Adrenal gland (tissue), 9 donors: ENCODE measurements at regions not wholly inside any gene's neighbourhood (a gene's known extent, or its start where the extent isn't known, plus 50 kb on each side); places are given as distances from the start of the nearest gene placed in this dataset.

ENCODE experiments used
- DNase-seq, 7 donors: peaks; one replicate each; pipeline ENCODE4 v3.0.0-alpha.2; 2019 to 2020
- H3K27ac ChIP-seq, 5 donors: fragments of 200-600 bp; sonication (generic) in 4 of 5; 1 replicate in 3 of 5; 2 replicates in 2 of 5; pipeline versions ENCODE4 v1.5.1 to v1.8.0; 2016 to 2020; ENCODE audit warnings: mild to moderate bottlenecking in 1 of 5
- H3K27me3 ChIP-seq: fragments of 200-600 bp; 2 replicates; pipeline ENCODE4 v1.8.0; 2021
- H3K36me3 ChIP-seq, 2 donors: fragments of 200-600 bp; replicated peaks in 1 of 2; 1 replicate in 1 of 2; 2 replicates in 1 of 2; pipeline versions ENCODE4 v1.5.1 to v1.8.0; 2018 to 2022
- H3K4me1 ChIP-seq, 2 donors: fragments of 200-600 bp; replicated peaks in 1 of 2; 1 replicate in 1 of 2; 2 replicates in 1 of 2; pipeline versions ENCODE4 v1.5.1 to v1.8.0; 2018 to 2021
- H3K4me3 ChIP-seq, 4 donors: fragments of 200-600 bp; sonication (generic) in 3 of 4; one replicate each; pipeline ENCODE4 v1.5.1; 2016 to 2018
- H3K9me3 ChIP-seq, 3 donors: fragments of 200-600 bp; sonication (generic) in 1 of 3; replicated peaks in 1 of 3; 1 replicate in 2 of 3; 2 replicates in 1 of 3; pipeline versions ENCODE4 v1.5.1 to v1.8.0; 2016 to 2021
- CTCF ChIP-seq, 6 experiments: fragments of 450-650 bp in 4 of 6; fragments of 200-600 bp in 2 of 6; sonication (generic) in 1 of 6; IDR thresholded peaks; 1 replicate in 5 of 6; 2 replicates in 1 of 6; pipeline versions ENCODE4 v1.5.1 to v1.8.0; 2016 to 2021; ENCODE audit warnings: antibody characterized with exemption in 6 of 6, mild to moderate bottlenecking in 2 of 6, moderate library complexity in 1 of 6
- POLR2A ChIP-seq, 2 donors: fragments of 450-650 bp; IDR thresholded peaks; one replicate each; pipeline ENCODE4 v1.6.1; 2017; ENCODE audit warnings: antibody characterized with exemption in 2 of 2, mild to moderate bottlenecking in 2 of 2, moderate library complexity in 1 of 2
- WGBS, 4 donors: extraction: QIAGEN DNeasy Blood & Tissue Kit in 2 of 4; methylation state at CpG; one replicate each; pipeline versions ENCODE4 v1.1.5 to v1.1.7; 2013 to 2017; 5-methylcytosine and 5-hydroxymethylcytosine counted together
- intact Hi-C, 2 donors: fragments of 100-400 bp; cut with DNase I; formaldehyde crosslinking; loops; one replicate each; pipeline versions ENCODE4 v1.14.1 to v1.15.0; 2022 to 2023
- donor health status: healthy with polysubstance abuse.
- donor health status: Bipolar disorder and iron deficiency.
- donor health status: DM: yes; HTN: yes; CAD: no.
- donor health status: DM: no; HTN: no; CAD: no.
- donor health status: DM: no; HTN: no; CAD: no.

- Histone ChIP-seq H3K27ac (no peak overlapping the region), H3K27me3 (no peaks in the 10 kb centered on the region), H3K36me3 (no peaks in the 10 kb centered on the region), H3K4me3 (no peak overlapping the region), H3K4me1 (no peaks in the 10 kb centered on the region), H3K9me3 (no peaks in the 10 kb centered on the region)
- TF ChIP-seq POLR2A (IDR thresholded peaks at IDR 0.05) (no peak), CTCF (IDR thresholded peaks at IDR 0.05) (no peak)
- intact Hi-C loops, result no loop called here
- DNase-seq, result no peak
- WGBS, 4 donors, result 75 to 91% (median 83%) methylated on average over 4 of the region's 4 CpGs
Measured at GRCh38 chr3:44125882-44126281, 115.8 kb upstream of the TOPAZ1 start.

GRCh38 chr3:44128057-44128775 lies 113.5 kb upstream of the TOPAZ1 start:
- Histone ChIP-seq H3K4me1 (no peaks in the 10 kb centered on the region), H3K27me3 (no peaks in the 10 kb centered on the region), H3K9me3 (no peaks in the 10 kb centered on the region), H3K27ac (no peak overlapping the region), H3K36me3 (no peaks in the 10 kb centered on the region), H3K4me3 (no peak overlapping the region)
- intact Hi-C loops, result no loop called here
- TF ChIP-seq CTCF (IDR thresholded peaks at IDR 0.05) (no peak), POLR2A (IDR thresholded peaks at IDR 0.05) (no peak)
- 73 to 78% (median 76%) methylated on average over 4 to 7 of the region's 7 CpGs for WGBS, 4 donors
- DNase-seq, result no peak

- intact Hi-C loops, result no loop called here
- Histone ChIP-seq H3K9me3 (no peaks in the 10 kb centered on the region), H3K27ac (no peak overlapping the region), H3K4me1 (no peaks in the 10 kb centered on the region), H3K4me3 (no peak overlapping the region), H3K36me3 (no peaks in the 10 kb centered on the region), H3K27me3 (no peaks in the 10 kb centered on the region)
- no peak for DNase-seq
- 68 to 79% (median 71%) methylated on average over 3 to 4 of the region's 4 CpGs for WGBS, 4 donors
- no peak for TF ChIP-seq CTCF (IDR thresholded peaks at IDR 0.05)
- no peak for TF ChIP-seq POLR2A (IDR thresholded peaks at IDR 0.05)
Measured at GRCh38 chr3:44130249-44130648, 111.4 kb upstream of the TOPAZ1 start.

GRCh38 chr3:44132061-44132460 lies 109.6 kb upstream of the TOPAZ1 start:
- no peaks in the 10 kb centered on the region for H3K36me3 ChIP-seq
- intact Hi-C loops, result no loop called here
- no peak overlapping the region for H3K4me3 ChIP-seq
- TF ChIP-seq CTCF (IDR thresholded peaks at IDR 0.05), result no peak
- no peak for TF ChIP-seq POLR2A (IDR thresholded peaks at IDR 0.05)
- no peaks in the 10 kb centered on the region for H3K9me3 ChIP-seq
- H3K4me1 ChIP-seq, result no peaks in the 10 kb centered on the region
- H3K27ac ChIP-seq, result no peak overlapping the region
- DNase-seq, result no peak
- H3K27me3 ChIP-seq, result no peaks in the 10 kb centered on the region
- 73 to 84% (median 75%) methylated on average over 4 of the region's 4 CpGs for WGBS, 4 donors
